Karpas-422 (cell line): ENCODE measurements at regions not wholly inside any gene's neighbourhood (a gene's known extent, or its start where the extent isn't known, plus 50 kb on each side); places are given as distances from the start of the nearest gene placed in this dataset.
"Not testable (repeated sequence)": the region's sequence is repeated elsewhere in the genome, so short reads cannot be mapped to it uniquely, and the experiment has no call there.

Experiments
- DNase-seq: peaks from one replicate; pipeline ENCODE4 v3.0.0-alpha.2; 2015
- H2AFZ ChIP-seq: fragments of 200-600 bp; sonication (generic); 2 replicates; pipeline ENCODE4 v1.6.1; 2014; ENCODE audit warnings: antibody characterized with exemption, low read length, mixed read lengths
- H3K27ac ChIP-seq: fragments of 200-600 bp; sonication (generic); 2 replicates; pipeline ENCODE4 v1.5.1; 2014; ENCODE audit warnings: mild to moderate bottlenecking, low read length, moderate library complexity
- H3K27me3 ChIP-seq: fragments of 200-600 bp; sonication (generic); 2 replicates; pipeline ENCODE4 v1.6.1; 2014; ENCODE audit warnings: low read length, mixed read lengths
- H3K36me3 ChIP-seq: fragments of 200-600 bp; sonication (generic); 2 replicates; pipeline ENCODE4 v1.6.1; 2014; ENCODE audit warnings: low read length, mixed read lengths; ENCODE audit not compliant: insufficient read depth
- H3K4me1 ChIP-seq: fragments of 200-600 bp; sonication (generic); 2 replicates; pipeline ENCODE4 v1.6.1; 2014; ENCODE audit warnings: mild to moderate bottlenecking, low read length, mixed read lengths
- H3K4me2 ChIP-seq: fragments of 200-600 bp; sonication (generic); 2 replicates; pipeline ENCODE4 v1.6.1; 2014; ENCODE audit warnings: low read length, low read depth, mild to moderate bottlenecking; ENCODE audit not compliant: poor library complexity, severe bottlenecking
- H3K4me3 ChIP-seq: fragments of 200-600 bp; sonication (generic); 2 replicates; pipeline ENCODE4 v1.5.1; 2014; ENCODE audit warnings: mild to moderate bottlenecking, antibody characterized with exemption, low read length, mixed read lengths
- H3K79me2 ChIP-seq: fragments of 200-600 bp; sonication (generic); 2 replicates; pipeline ENCODE4 v1.6.1; 2014; ENCODE audit warnings: mild to moderate bottlenecking, low read length, mixed read lengths
- H3K9ac ChIP-seq: fragments of 200-600 bp; sonication (generic); 2 replicates; pipeline ENCODE4 v1.6.0; 2014; ENCODE audit warnings: low read length
- H3K9me2 ChIP-seq: fragments of 200-600 bp; sonication (generic), shearing (Covaris generic); replicated peaks from 2 replicates; pipeline ENCODE4 v1.6.0; 2014; ENCODE audit warnings: mild to moderate bottlenecking, low read length, moderate library complexity; ENCODE audit not compliant: insufficient read depth
- H3K9me3 ChIP-seq: fragments of 300-700, 200-600 bp; sonication (generic); 2 replicates; pipeline ENCODE4 v1.6.1; 2014; ENCODE audit warnings: low read length, mixed read lengths
- H4K20me1 ChIP-seq: fragments of 200-600 bp; sonication (generic); 2 replicates; pipeline ENCODE4 v1.6.1; 2014; ENCODE audit warnings: mild to moderate bottlenecking, antibody characterized with exemption, low read length, low read depth; ENCODE audit not compliant: insufficient read depth

GRCh38 chr7:15143936-15144335 lies 241.4 kb upstream of the DGKB start:
- Histone ChIP-seq H3K9ac (no peak overlapping the region), H3K27ac (no peak overlapping the region), H4K20me1 (no peaks in the 10 kb centered on the region), H3K4me2 (no peak overlapping the region), H3K4me3 (no peak overlapping the region), H2AFZ (no peak overlapping the region), H3K27me3 (no peaks in the 10 kb centered on the region), H3K9me3 (peaks cover 7% of the 10 kb centered on the region), H3K4me1 (no peaks in the 10 kb centered on the region), H3K9me2 (no peaks in the 10 kb centered on the region), H3K79me2 (no peaks in the 10 kb centered on the region), H3K36me3 (no peaks in the 10 kb centered on the region)
- no peak for DNase-seq

DNA sequence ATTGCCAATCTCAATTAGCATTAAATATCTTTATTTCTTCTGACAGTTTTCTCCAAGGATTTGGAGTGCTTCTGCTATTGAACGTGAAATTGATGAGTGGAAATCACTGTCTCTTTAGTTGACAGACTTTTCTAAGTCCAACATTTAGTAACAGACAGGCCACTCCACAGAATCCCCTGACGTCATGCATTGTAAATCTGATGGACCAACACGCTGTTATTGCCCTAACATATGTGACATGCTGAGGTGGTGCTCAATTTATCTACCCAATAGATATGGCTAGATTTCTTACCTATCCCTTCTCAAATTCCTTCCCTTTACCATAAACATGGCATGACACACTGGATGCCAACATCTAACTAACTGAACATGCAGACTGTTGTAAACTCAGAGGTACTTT lies 240.6 kb upstream of the DGKB start:
- no peaks in the 10 kb centered on the region for H3K9me2 ChIP-seq
- no peaks in the 10 kb centered on the region for H3K4me1 ChIP-seq
- no peak overlapping the region for H2AFZ ChIP-seq
- no peak overlapping the region for H3K4me2 ChIP-seq
- no peaks in the 10 kb centered on the region; the same call in 1 of the 2 replicates for H3K9me3 ChIP-seq
- H3K4me3 ChIP-seq = no peak overlapping the region
- H3K79me2 ChIP-seq = no peaks in the 10 kb centered on the region
- H3K9ac ChIP-seq = no peak overlapping the region
- no peaks in the 10 kb centered on the region for H3K36me3 ChIP-seq
- no peak for DNase-seq
- H4K20me1 ChIP-seq = no peaks in the 10 kb centered on the region
- no peaks in the 10 kb centered on the region for H3K27me3 ChIP-seq
- H3K27ac ChIP-seq = no peak overlapping the region

- H3K9me2 ChIP-seq = no peaks in the 10 kb centered on the region
Measured at GRCh38 chr7:15140431-15140830, 237.9 kb upstream of the DGKB start.

GRCh38 chr7:15131661-15132060 lies 229.1 kb upstream of the DGKB start:
- Histone ChIP-seq H3K4me3 (no peak overlapping the region), H3K36me3 (no peaks in the 10 kb centered on the region), H3K9me2 (no peaks in the 10 kb centered on the region), H3K9me3 (peaks cover 3% of the 10 kb centered on the region; the same call in 1 of the 2 replicates), H3K4me1 (no peaks in the 10 kb centered on the region), H3K27me3 (no peaks in the 10 kb centered on the region), H3K27ac (no peak overlapping the region), H3K79me2 (no peaks in the 10 kb centered on the region), H3K4me2 (no peak overlapping the region), H4K20me1 (no peaks in the 10 kb centered on the region), H3K9ac (no peak overlapping the region), H2AFZ (no peak overlapping the region)
- no peak for DNase-seq

More at GRCh38 chr7:15140431-15140830, 237.9 kb upstream of the DGKB start:
- H3K27me3 ChIP-seq = no peaks in the 10 kb centered on the region
- H3K9me3 ChIP-seq = peaks cover 5% of the 10 kb centered on the region; the same call in 1 of the 2 replicates
- no peak for DNase-seq
- no peak overlapping the region for H3K4me2 ChIP-seq
- H4K20me1 ChIP-seq = no peaks in the 10 kb centered on the region
- no peaks in the 10 kb centered on the region for H3K79me2 ChIP-seq
- no peak overlapping the region for H3K9ac ChIP-seq
- no peaks in the 10 kb centered on the region for H3K36me3 ChIP-seq
- no peak overlapping the region for H2AFZ ChIP-seq
- H3K4me3 ChIP-seq = no peak overlapping the region
- no peak overlapping the region for H3K27ac ChIP-seq
- no peaks in the 10 kb centered on the region for H3K4me1 ChIP-seq

GRCh38 chr7:15130666-15131541 lies 228.4 kb upstream of the DGKB start:
- Histone ChIP-seq H3K4me2 (no peak overlapping the region), H3K27me3 (no peaks in the 10 kb centered on the region), H3K9me2 (no peaks in the 10 kb centered on the region), H3K36me3 (no peaks in the 10 kb centered on the region), H3K9ac (no peak overlapping the region), H4K20me1 (no peaks in the 10 kb centered on the region), H2AFZ (no peak overlapping the region), H3K4me1 (no peaks in the 10 kb centered on the region), H3K9me3 (peaks cover 3% of the 10 kb centered on the region; the same call in 1 of the 2 replicates), H3K79me2 (no peaks in the 10 kb centered on the region), H3K27ac (no peak overlapping the region), H3K4me3 (no peak overlapping the region)
- DNase-seq = no peak

DNA sequence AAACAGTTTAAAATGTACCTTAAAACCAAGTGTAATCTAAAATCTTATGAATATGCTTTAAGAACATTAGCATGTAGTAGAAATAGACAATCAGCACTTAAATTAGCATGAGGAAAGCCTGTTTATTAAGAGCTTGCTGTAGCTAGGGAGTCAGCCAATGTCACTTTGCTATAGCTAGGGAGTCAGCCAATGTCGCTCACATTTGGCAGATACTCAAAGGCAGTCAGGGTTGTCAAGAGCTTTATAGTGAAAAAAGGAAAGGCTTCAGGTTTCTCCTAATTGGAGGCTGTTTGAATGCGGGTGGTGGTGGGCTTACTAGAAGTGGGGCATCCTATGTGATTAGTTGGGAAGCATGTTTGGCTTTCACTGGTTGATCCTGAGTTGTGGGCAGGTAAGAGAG lies 226.2 kb upstream of the DGKB start:
- Histone ChIP-seq H3K27ac (no peak overlapping the region), H3K4me3 (no peak overlapping the region), H3K27me3 (no peaks in the 10 kb centered on the region), H4K20me1 (no peaks in the 10 kb centered on the region), H3K36me3 (no peaks in the 10 kb centered on the region), H3K4me2 (no peak overlapping the region), H3K9me2 (no peaks in the 10 kb centered on the region), H3K9ac (no peak overlapping the region), H3K79me2 (no peaks in the 10 kb centered on the region), H3K9me3 (no peaks in the 10 kb centered on the region; the same call in 1 of the 2 replicates), H3K4me1 (no peaks in the 10 kb centered on the region), H2AFZ (no peak overlapping the region)
- DNase-seq = no peak

GRCh38 chr7:15126653-15127052 lies 224.1 kb upstream of the DGKB start:
- not testable (repeated sequence) for H3K9me2 ChIP-seq, H3K4me2 ChIP-seq

DNA sequence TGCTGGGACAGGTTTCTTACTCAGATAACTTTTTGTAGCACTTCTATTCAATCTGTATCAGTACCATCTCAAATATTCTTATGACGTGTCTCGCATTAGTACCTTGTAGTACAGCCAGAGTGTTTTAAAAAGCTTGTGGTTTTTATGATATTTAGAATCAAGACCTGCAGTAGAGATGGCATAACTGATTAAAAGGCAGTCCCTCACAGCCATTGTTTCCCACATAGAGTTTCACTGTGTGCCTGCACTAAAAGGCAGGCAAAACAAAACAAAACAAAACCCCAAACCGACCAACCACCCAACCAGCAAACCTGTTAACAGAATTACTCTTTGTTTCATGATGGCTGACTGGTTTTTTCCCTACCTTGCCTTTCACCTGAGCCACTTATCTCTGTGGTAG lies 221.3 kb upstream of the DGKB start:
- H3K9ac ChIP-seq = no peak overlapping the region
- DNase-seq = no peak
- no peaks in the 10 kb centered on the region for H3K9me2 ChIP-seq
- H2AFZ ChIP-seq = no peak overlapping the region
- H3K9me3 ChIP-seq = peaks cover 5% of the 10 kb centered on the region; the same call in 1 of the 2 replicates
- no peaks in the 10 kb centered on the region for H4K20me1 ChIP-seq
- H3K36me3 ChIP-seq = no peaks in the 10 kb centered on the region
- H3K79me2 ChIP-seq = no peaks in the 10 kb centered on the region
- no peak overlapping the region for H3K4me2 ChIP-seq
- no peaks in the 10 kb centered on the region for H3K4me1 ChIP-seq
- H3K27me3 ChIP-seq = no peaks in the 10 kb centered on the region
- H3K27ac ChIP-seq = no peak overlapping the region
- no peak overlapping the region for H3K4me3 ChIP-seq

More at GRCh38 chr7:15126653-15127052, 224.1 kb upstream of the DGKB start:
- not testable (repeated sequence) for H2AFZ ChIP-seq, H3K27me3 ChIP-seq, H3K36me3 ChIP-seq, H4K20me1 ChIP-seq, DNase-seq, H3K79me2 ChIP-seq, H3K4me3 ChIP-seq, H3K9me3 ChIP-seq, H3K27ac ChIP-seq, H3K9ac ChIP-seq, H3K4me1 ChIP-seq
